Stimulated activated CD8-positive, alpha-beta memory T cell treated with anti-CD3 and anti-CD28 coated beads, Interleukin-15, amount 100 ng/mL, for 24 hours (primary cell): ENCODE measurements at regions not wholly inside any gene's neighbourhood (a gene's known extent, or its start where the extent isn't known, plus 50 kb on each side); places are given as distances from the start of the nearest gene placed in this dataset.

Source experiments
- DNase-seq: peaks from one replicate; pipeline ENCODE4 v3.0.0-alpha.2; 2020; ENCODE audit warnings: low read depth

- no peak for DNase-seq
Observed at GRCh38 chr2:118239284-118239683, 151.0 kb downstream of the INSIG2 start.

GRCh38 chr2:118237451-118237850 is 149.2 kb downstream of the INSIG2 start:
- DNase-seq: no peak

- DNase-seq: no peak
Observed at GRCh38 chr2:118232796-118233195, 144.5 kb downstream of the INSIG2 start.

- no peak for DNase-seq
Observed at GRCh38 chr2:118232391-118232790, 144.1 kb downstream of the INSIG2 start.

GRCh38 chr2:118231759-118232158 is 143.5 kb downstream of the INSIG2 start:
- DNase-seq: no peak

- no peak for DNase-seq
Observed at GRCh38 chr2:118227698-118228508, 139.6 kb downstream of the INSIG2 start.

- DNase-seq: no peak
Observed at GRCh38 chr2:118225666-118226065, 137.4 kb downstream of the INSIG2 start.

GRCh38 chr2:118224895-118225311 is 136.6 kb downstream of the INSIG2 start:
- DNase-seq: no peak

GRCh38 chr2:118223992-118224894 is 136.0 kb downstream of the INSIG2 start:
- peak; percentile 8 for DNase-seq

- DNase-seq: no peak
Observed at GRCh38 chr2:118223511-118223991, 135.3 kb downstream of the INSIG2 start.

- no peak for DNase-seq
Observed at GRCh38 chr2:118222672-118223421, 134.6 kb downstream of the INSIG2 start.

GRCh38 chr2:118222273-118222594 is 134.0 kb downstream of the INSIG2 start:
- no peak for DNase-seq

GRCh38 chr2:118221536-118222272 is 133.4 kb downstream of the INSIG2 start:
- no peak for DNase-seq

GRCh38 chr2:118219611-118220010 is 131.3 kb downstream of the INSIG2 start:
- DNase-seq: no peak

- no peak for DNase-seq
Observed at GRCh38 chr2:118216224-118216623, 128.0 kb downstream of the INSIG2 start.

GRCh38 chr2:118209727-118210126 is 121.5 kb downstream of the INSIG2 start:
- no peak for DNase-seq

- no peak for DNase-seq
Observed at GRCh38 chr2:118207889-118208288, 119.6 kb downstream of the INSIG2 start.

- DNase-seq: no peak
Observed at GRCh38 chr2:118202707-118203303, 114.5 kb downstream of the INSIG2 start.

GRCh38 chr2:118198268-118198667 is 110.0 kb downstream of the INSIG2 start:
- DNase-seq: no peak

- DNase-seq: no peak
Observed at GRCh38 chr2:118197011-118197675, 108.9 kb downstream of the INSIG2 start.

GRCh38 chr2:118190474-118190873 is 102.2 kb downstream of the INSIG2 start:
- no peak for DNase-seq
